HCT116 (cell line): ENCODE measurements at regions not wholly inside any gene's neighbourhood (a gene's known extent, or its start where the extent isn't known, plus 50 kb on each side); places are given as distances from the start of the nearest gene placed in this dataset.

Source experiments
- ATAC-seq: fragments of 200-7000 bp; cut with Tn5 transposase; 2 replicates; pipeline ENCODE4 v1.9.1; 2020; ENCODE audit warnings: mild to moderate bottlenecking, moderate library complexity
- BruUV-seq: library from RNA; stranded (reverse); fragments of 400-500 nt; replicated peaks from 2 replicates; lab custom pipeline; 2021; lab: Mats Ljungman, UMichigan
- CTCF ChIA-PET: fragments of 300-600 bp; sonication (Branson Sonifier 250); formaldehyde crosslinking; loops from one replicate; lab custom pipeline; 2021; ENCODE audit warnings: antibody characterized with exemption; lab: Charles Lee
- POLR2A ChIA-PET: fragments of 300-600, 350-600 bp; sonication (Branson Sonifier 250); formaldehyde crosslinking; loops from one replicate; lab custom pipeline; 2021; ENCODE audit warnings: antibody characterized with exemption; lab: Charles Lee
- RAD21 ChIA-PET, 2 experiments: fragments of 300-600 bp; sonication (Branson Sonifier 250); formaldehyde crosslinking; loops; one replicate each; lab custom pipeline; 2023; ENCODE audit warnings: low total read pairs in 2 of 2; ENCODE audit not compliant: uncharacterized antibody in 2 of 2, unreplicated experiment in 2 of 2, low non-redundant PET in 1 of 2; lab: Charles Lee
- DNase-seq: peaks from one replicate; pipeline ENCODE4 v3.0.0-alpha.2; 2010; ENCODE audit warnings: low read depth, low spot score
- H2AFZ ChIP-seq: fragments of 200-600 bp; shearing (Covaris generic), sonication (generic); 2 replicates; pipeline ENCODE4 v1.6.1; 2017; ENCODE audit warnings: low read depth, mixed run types, mixed read lengths, antibody characterized with exemption, low read length; ENCODE audit not compliant: poor library complexity, severe bottlenecking
- H3K27ac ChIP-seq: 2 replicates; pipeline ENCODE4 v1.5.1; 2012; ENCODE audit warnings: low read depth, low read length
- H3K27me3 ChIP-seq: fragments of 200-600 bp; sonication (generic); 2 replicates; pipeline ENCODE4 v1.6.1; 2016; ENCODE audit warnings: mixed run types, low read length, mixed read lengths; ENCODE audit not compliant: insufficient read depth
- H3K36me3 ChIP-seq, 2 experiments: fragments of 200-500 bp in 1 of 2; fragments of 200-600 bp in 1 of 2; sonication (Bioruptor generic) in 1 of 2; sonication (generic) in 1 of 2; 2 replicates each; pipeline versions ENCODE4 v1.5.1 to v1.6.1; 2014 to 2016; ENCODE audit warnings: low read length in 2 of 2, inconsistent platforms in 1 of 2, mixed read lengths in 1 of 2, mixed run types in 1 of 2; ENCODE audit not compliant: insufficient read depth in 2 of 2, control insufficient read depth in 1 of 2
- H3K4me1 ChIP-seq, 2 experiments: fragments of 200-600 bp in 1 of 2; sonication (generic) in 1 of 2; 2 replicates each; pipeline versions ENCODE4 v1.5.1 to v1.6.1; 2012 to 2017; ENCODE audit warnings: low read length in 2 of 2, inconsistent platforms in 1 of 2, mild to moderate bottlenecking in 1 of 2, mixed read lengths in 1 of 2, mixed run types in 1 of 2, moderate library complexity in 1 of 2; ENCODE audit not compliant: insufficient read depth in 2 of 2, control insufficient read depth in 1 of 2
- H3K4me2 ChIP-seq: fragments of 200-600 bp; sonication (generic); 2 replicates; pipeline ENCODE4 v1.6.1; 2017; ENCODE audit warnings: mixed run types, low read length, mixed read lengths
- H3K4me3 ChIP-seq, 2 experiments: fragments of 200-600 bp in 1 of 2; sonication (generic) in 1 of 2; replicated peaks in 1 of 2; 2 replicates each; pipeline ENCODE4 v1.5.1; 2011 to 2016; ENCODE audit warnings: low read length in 2 of 2, control low read depth in 1 of 2, low read depth in 1 of 2, mild to moderate bottlenecking in 1 of 2, mixed read lengths in 1 of 2, mixed run types in 1 of 2
- H3K79me2 ChIP-seq: fragments of 200-600 bp; sonication (generic); 2 replicates; pipeline ENCODE4 v1.6.1; 2017; ENCODE audit warnings: mild to moderate bottlenecking, mixed run types, low read length, moderate library complexity, mixed read lengths; ENCODE audit not compliant: insufficient read depth
- H3K9ac ChIP-seq: fragments of 200-600 bp; sonication (generic); 2 replicates; pipeline ENCODE4 v1.6.1; 2016; ENCODE audit warnings: low read length, mixed read lengths
- H3K9me2 ChIP-seq: fragments of 200-600 bp; sonication (generic), shearing (Covaris generic); 2 replicates; pipeline ENCODE4 v1.6.1; 2017; ENCODE audit warnings: mixed run types, mild to moderate bottlenecking, moderate library complexity; ENCODE audit not compliant: insufficient read depth
- H3K9me3 ChIP-seq, 2 experiments: fragments of 200-500 bp in 1 of 2; fragments of 200-600 bp in 1 of 2; sonication (Bioruptor generic) in 1 of 2; sonication (generic) in 1 of 2; 2 replicates each; pipeline ENCODE4 v1.6.1; 2014 to 2017; ENCODE audit warnings: low read length in 2 of 2, mixed read lengths in 2 of 2, inconsistent platforms in 1 of 2, low read depth in 1 of 2, mild to moderate bottlenecking in 1 of 2, mixed run types in 1 of 2, moderate library complexity in 1 of 2; ENCODE audit not compliant: control insufficient read depth in 1 of 2, insufficient read depth in 1 of 2
- H4K20me1 ChIP-seq: fragments of 200-600 bp; sonication (generic), shearing (Covaris generic); 2 replicates; pipeline ENCODE4 v1.6.1; 2017; ENCODE audit warnings: mixed run types, mild to moderate bottlenecking, moderate library complexity; ENCODE audit not compliant: insufficient read depth
- ATF3 ChIP-seq: IDR thresholded peaks from 2 replicates; pipeline ENCODE4 v1.6.1; 2012
- CBX3 ChIP-seq: IDR thresholded peaks from 2 replicates; pipeline ENCODE4 v1.6.1; 2012; ENCODE audit warnings: low read depth
- CEBPB ChIP-seq: IDR thresholded peaks from 2 replicates; pipeline ENCODE4 v1.6.1; 2012; ENCODE audit warnings: low read depth
- EGR1 ChIP-seq: IDR thresholded peaks from 2 replicates; pipeline ENCODE4 v1.6.1; 2012; ENCODE audit warnings: low read depth
- ELF1 ChIP-seq: IDR thresholded peaks from 2 replicates; pipeline ENCODE4 v1.6.1; 2012; ENCODE audit warnings: low read depth, borderline replicate concordance
- EZH2 ChIP-seq: fragments of 200-600 bp; sonication (generic); IDR thresholded peaks from 2 replicates; pipeline ENCODE4 v1.6.1; 2017; ENCODE audit warnings: antibody characterized with exemption, mixed run types
- EZH2phosphoT487 ChIP-seq: fragments of 200-600 bp; IDR thresholded peaks from 2 replicates; pipeline ENCODE4 v1.6.1; 2018; ENCODE audit warnings: antibody characterized with exemption, borderline replicate concordance
- JUND ChIP-seq: IDR thresholded peaks from 2 replicates; pipeline ENCODE4 v1.6.1; 2012
- MAX ChIP-seq: IDR thresholded peaks from 2 replicates; pipeline ENCODE4 v1.6.1; 2012
- POLR2AphosphoS5 ChIP-seq: IDR thresholded peaks from 2 replicates; pipeline ENCODE4 v1.6.1; 2011; ENCODE audit warnings: mild to moderate bottlenecking, low read depth, low read length, moderate library complexity
- RAD21 ChIP-seq: IDR thresholded peaks from 2 replicates; pipeline ENCODE4 v1.6.1; 2012; ENCODE audit warnings: low read depth, mild to moderate bottlenecking
- SIN3A ChIP-seq: IDR thresholded peaks from 2 replicates; pipeline ENCODE4 v1.6.1; 2012; ENCODE audit warnings: low read depth
- SP1 ChIP-seq: IDR thresholded peaks from 2 replicates; pipeline ENCODE4 v1.6.1; 2012; ENCODE audit warnings: low read depth
- ZBTB33 ChIP-seq: IDR thresholded peaks from 2 replicates; pipeline ENCODE4 v1.6.1; 2011; ENCODE audit warnings: mild to moderate bottlenecking, low read length, moderate library complexity; ENCODE audit not compliant: insufficient replicate concordance; ENCODE audit errors: extremely low read depth
- ZFX ChIP-seq: fragments of 450-650 bp; IDR thresholded peaks from 2 replicates; pipeline ENCODE4 v1.6.1; 2017
- ZNF274 ChIP-seq: fragments of 200-500 bp; sonication (Bioruptor generic); IDR thresholded peaks from 2 replicates; pipeline ENCODE4 v1.6.1; 2014; ENCODE audit warnings: mild to moderate bottlenecking, low read depth, low read length, inconsistent platforms
- intact Hi-C: fragments of 100-400 bp; cut with micrococcal nuclease; formaldehyde crosslinking; loops from 2 replicates; pipeline ENCODE4 v1.10.0; 2022

GRCh38 chr12:84186433-84186832 lies 726.2 kb downstream of the SLC6A15 start:
- Histone ChIP-seq H2AFZ (no peak overlapping the region), H3K9me2 (no peaks in the 10 kb centered on the region), H4K20me1 (no peaks in the 10 kb centered on the region), H3K27ac (no peak overlapping the region), H3K79me2 (no peaks in the 10 kb centered on the region), H3K9me3 (no peaks in the 10 kb centered on the region), H3K4me1 (no peaks in the 10 kb centered on the region), H3K36me3 (no peaks in the 10 kb centered on the region), H3K27me3 (no peaks in the 10 kb centered on the region), H3K9ac (no peak overlapping the region), H3K4me2 (no peak overlapping the region), H3K4me3 (no peak overlapping the region)
- intact Hi-C loops, result no loop called here
- CTCF ChIA-PET, result no interaction called here
- no peak for TF ChIP-seq EGR1
- no peak for TF ChIP-seq POLR2AphosphoS5
- TF ChIP-seq ZBTB33, result no peak
- TF ChIP-seq SP1, result no peak
- no peak for TF ChIP-seq JUND
- no peak for TF ChIP-seq ZNF274
- TF ChIP-seq ELF1, result no peak
- no peak for TF ChIP-seq ATF3
- no peak for TF ChIP-seq MAX
- TF ChIP-seq CBX3, result no peak
- no peak for TF ChIP-seq EZH2phosphoT487
- no peak for TF ChIP-seq SIN3A
- no peak for TF ChIP-seq RAD21
- no peak for TF ChIP-seq CEBPB
- no peak for TF ChIP-seq EZH2
- no peak for TF ChIP-seq ZFX
- POLR2A ChIA-PET, result no interaction called here
- no TSS peak for BruUV-seq
- ATAC-seq, result no peak
- DNase-seq, result no peak
- RAD21 ChIA-PET, result no interaction called here
